H9 (cell line): ENCODE measurements at regions not wholly inside any gene's neighbourhood (a gene's known extent, or its start where the extent isn't known, plus 50 kb on each side); places are given as distances from the start of the nearest gene placed in this dataset.

Source experiments
- DNase-seq: peaks from one replicate; pipeline ENCODE4 v3.0.0-alpha.2; 2017
- H2AFZ ChIP-seq: one replicate; pipeline ENCODE4 v1.6.1; 2013; ENCODE audit warnings: mild to moderate bottlenecking, low read length, control low read depth, moderate library complexity
- H2AK5ac ChIP-seq: 2 replicates; pipeline ENCODE4 v1.6.1; 2013; ENCODE audit warnings: low read length, control low read depth, mixed read lengths; ENCODE audit not compliant: insufficient read length
- H2BK120ac ChIP-seq: one replicate; pipeline ENCODE4 v1.6.1; 2013; ENCODE audit warnings: low read depth, mild to moderate bottlenecking, low read length, control low read depth, inconsistent platforms; ENCODE audit not compliant: poor library complexity, severe bottlenecking
- H2BK12ac ChIP-seq: 2 replicates; pipeline ENCODE4 v1.6.1; 2013; ENCODE audit warnings: low read length, control low read depth, mixed read lengths, low read depth; ENCODE audit not compliant: insufficient read length
- H2BK15ac ChIP-seq: 2 replicates; pipeline ENCODE4 v1.6.1; 2013; ENCODE audit warnings: low read depth, low read length, control low read depth
- H2BK20ac ChIP-seq: one replicate; pipeline ENCODE4 v1.6.1; 2013; ENCODE audit warnings: low read depth, mild to moderate bottlenecking, low read length, control low read depth, inconsistent platforms; ENCODE audit not compliant: poor library complexity, severe bottlenecking
- H2BK5ac ChIP-seq: 2 replicates; pipeline ENCODE4 v1.6.1; 2013; ENCODE audit warnings: low read length, control low read depth, mixed read lengths; ENCODE audit not compliant: insufficient read length
- H3K14ac ChIP-seq: 2 replicates; pipeline ENCODE4 v1.6.1; 2013; ENCODE audit warnings: low read length, control low read depth; ENCODE audit not compliant: insufficient read depth
- H3K18ac ChIP-seq: 2 replicates; pipeline ENCODE4 v1.6.1; 2013; ENCODE audit warnings: low read depth, mild to moderate bottlenecking, mixed read lengths, low read length, control low read depth; ENCODE audit not compliant: insufficient read length
- H3K23ac ChIP-seq: 2 replicates; pipeline ENCODE4 v1.6.1; 2013; ENCODE audit warnings: low read length, control low read depth, mixed read lengths, low read depth; ENCODE audit not compliant: insufficient read length
- H3K23me2 ChIP-seq: 2 replicates; pipeline ENCODE4 v1.6.1; 2013; ENCODE audit warnings: low read depth, mild to moderate bottlenecking, mixed read lengths, low read length, control low read depth; ENCODE audit not compliant: insufficient read length, poor library complexity, severe bottlenecking
- H3K27ac ChIP-seq: 2 replicates; pipeline ENCODE4 v1.5.1; 2013; ENCODE audit warnings: low read length, control low read depth, mixed read lengths, low read depth; ENCODE audit not compliant: insufficient read length
- H3K27me3 ChIP-seq: 2 replicates; pipeline ENCODE4 v1.6.1; 2013; ENCODE audit warnings: low read length, control low read depth, inconsistent platforms; ENCODE audit not compliant: insufficient read depth
- H3K4ac ChIP-seq: 2 replicates; pipeline ENCODE4 v1.6.1; 2013; ENCODE audit warnings: low read depth, mild to moderate bottlenecking, control low read depth, inconsistent platforms, low read length, moderate library complexity
- H3K4me1 ChIP-seq: 2 replicates; pipeline ENCODE4 v1.6.1; 2013; ENCODE audit warnings: low read length, control low read depth, inconsistent platforms; ENCODE audit not compliant: insufficient read depth
- H3K4me2 ChIP-seq: 2 replicates; pipeline ENCODE4 v1.6.1; 2013; ENCODE audit warnings: low read length, control low read depth, mixed read lengths; ENCODE audit not compliant: insufficient read length, insufficient read depth
- H3K56ac ChIP-seq: 2 replicates; pipeline ENCODE4 v1.6.1; 2013; ENCODE audit warnings: low read depth, mild to moderate bottlenecking, mixed read lengths, low read length, control low read depth; ENCODE audit not compliant: insufficient read length
- H3K79me1 ChIP-seq: 2 replicates; pipeline ENCODE4 v1.6.1; 2013; ENCODE audit warnings: low read depth, mild to moderate bottlenecking, moderate library complexity, low read length, control low read depth, inconsistent platforms; ENCODE audit not compliant: insufficient read depth, poor library complexity, severe bottlenecking
- H3K79me2 ChIP-seq: 2 replicates; pipeline ENCODE4 v1.6.1; 2013; ENCODE audit warnings: low read length, control low read depth, inconsistent platforms; ENCODE audit not compliant: insufficient read depth
- H3K9ac ChIP-seq: 2 replicates; pipeline ENCODE4 v1.6.1; 2013; ENCODE audit warnings: low read length, control low read depth, mixed read lengths; ENCODE audit not compliant: insufficient read length; ENCODE audit errors: extremely low read depth
- H3K9me3 ChIP-seq: one replicate; pipeline ENCODE4 v1.6.1; 2013; ENCODE audit warnings: low read depth, low read length, inconsistent platforms; ENCODE audit not compliant: control insufficient read depth
- H3T11ph ChIP-seq: one replicate; pipeline ENCODE4 v1.6.1; 2013; ENCODE audit warnings: mild to moderate bottlenecking, low read length, control low read depth, inconsistent platforms
- H4K20me1 ChIP-seq: one replicate; pipeline ENCODE4 v1.6.1; 2013; ENCODE audit not compliant: control insufficient read depth, insufficient read length, insufficient read depth
- H4K5ac ChIP-seq: 2 replicates; pipeline ENCODE4 v1.6.1; 2013; ENCODE audit warnings: low read depth, mild to moderate bottlenecking, mixed read lengths, low read length, control low read depth; ENCODE audit not compliant: insufficient read length
- H4K8ac ChIP-seq: replicated peaks from 2 replicates; pipeline ENCODE4 v1.6.1; 2013; ENCODE audit warnings: low read length, control low read depth, mixed read lengths, low read depth; ENCODE audit not compliant: insufficient read length
- H4K91ac ChIP-seq: 2 replicates; pipeline ENCODE4 v1.6.1; 2013; ENCODE audit warnings: low read depth, mild to moderate bottlenecking, moderate library complexity, mixed read lengths, low read length, control low read depth; ENCODE audit not compliant: insufficient read length
- H3K27ac Mint-ChIP-seq, 3 experiments: 2 replicates in 2 of 3; 3 replicates in 1 of 3; pipeline ENCODE4 v1.8.0; 2020 to 2021; ENCODE audit warnings: mixed read lengths in 3 of 3, mild to moderate bottlenecking in 1 of 3, moderate library complexity in 1 of 3
- H3K27me3 Mint-ChIP-seq: 2 replicates; pipeline ENCODE4 v1.8.0; 2021; ENCODE audit warnings: low read depth, mild to moderate bottlenecking, moderate library complexity, mixed read lengths
- H3K36me3 Mint-ChIP-seq, 3 experiments: 2 replicates in 2 of 3; 3 replicates in 1 of 3; pipeline ENCODE4 v1.8.0; 2020 to 2021; ENCODE audit warnings: low read depth in 3 of 3, mixed read lengths in 3 of 3; ENCODE audit not compliant: insufficient read depth in 1 of 3
- H3K4me1 Mint-ChIP-seq, 2 experiments: 2 replicates each; pipeline ENCODE4 v1.8.0; 2020; ENCODE audit warnings: mixed read lengths in 2 of 2
- H3K4me3 Mint-ChIP-seq, 2 experiments: 2 replicates in 1 of 2; 3 replicates in 1 of 2; pipeline ENCODE4 v1.8.0; 2020 to 2021; ENCODE audit warnings: mild to moderate bottlenecking in 2 of 2, mixed read lengths in 2 of 2, moderate library complexity in 1 of 2
- H3K9me3 Mint-ChIP-seq, 2 experiments: 2 replicates in 1 of 2; 3 replicates in 1 of 2; pipeline ENCODE4 v1.8.0; 2020; ENCODE audit warnings: mild to moderate bottlenecking in 2 of 2, mixed read lengths in 2 of 2, moderate library complexity in 1 of 2
- WGBS: extraction: QIAGEN DNeasy Blood & Tissue Kit; methylation state at CpG from one replicate; pipeline ENCODE4 v1.1.7; 2013; ENCODE audit warnings: missing lambda C conversion rate, low lambda C conversion rate, mixed read lengths; ENCODE audit not compliant: insufficient read length; ENCODE audit errors: extremely low coverage; 5-methylcytosine and 5-hydroxymethylcytosine counted together
- TF ChIP-seq, protein P1 (sequence below): fragments of 200-600 bp; sonication (generic); conservative IDR thresholded peaks from 3 replicates; pipeline ENCODE4 v1.8.0; 2021; ENCODE audit warnings: antibody characterized with exemption, mild to moderate bottlenecking

DNA sequence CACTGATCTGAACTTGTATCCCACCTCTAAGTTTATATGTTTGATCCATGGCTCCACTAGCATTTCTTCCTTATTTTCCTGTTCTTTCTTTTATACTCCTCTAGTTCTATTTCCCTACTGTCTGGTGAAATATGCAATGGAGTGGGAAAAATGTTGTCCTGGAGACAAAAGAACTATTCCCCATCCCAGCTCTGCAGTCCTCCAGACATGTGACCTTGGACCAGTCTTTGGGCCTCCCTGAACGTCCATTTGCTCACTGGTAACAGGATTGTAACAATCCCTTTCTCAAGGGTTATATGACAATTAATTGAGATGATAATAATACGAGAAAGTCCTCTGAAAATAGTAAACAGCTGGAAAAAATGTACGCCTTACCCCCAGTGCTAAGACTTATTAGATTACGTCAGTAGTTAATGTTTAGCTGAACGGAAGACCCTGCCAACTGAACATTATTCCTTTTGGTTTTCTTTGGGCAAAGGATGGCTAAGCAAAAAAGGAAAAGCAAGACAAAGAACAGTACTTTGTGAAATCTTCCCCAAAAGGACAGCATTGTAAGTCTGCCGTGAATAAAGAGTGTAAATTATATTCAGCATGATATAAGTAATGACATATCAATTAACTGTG lies 302.3 kb upstream of the PPARGC1A start:
- Histone ChIP-seq H3K79me2 (no peaks in the 10 kb centered on the region), H3K79me1 (no peaks in the 10 kb centered on the region), H3K27me3 (no peaks in the 10 kb centered on the region), H2BK15ac (no peak overlapping the region), H3K4me2 (no peak overlapping the region), H2AK5ac (no peak overlapping the region), H3K27ac (no peak overlapping the region), H4K8ac (no peak overlapping the region), H3K14ac (no peak overlapping the region), H3K18ac (no peak overlapping the region), H3K4ac (no peak overlapping the region), H4K20me1 (peaks cover 2% of the 10 kb centered on the region), H2BK12ac (no peak overlapping the region), H2BK20ac (no peak overlapping the region), H3K4me1 (no peaks in the 10 kb centered on the region), H2BK5ac (no peak overlapping the region), H2AFZ (no peak overlapping the region), H4K5ac (no peak overlapping the region), H3T11ph (no peak overlapping the region), H3K23ac (no peak overlapping the region), H4K91ac (no peak overlapping the region), H2BK120ac (no peak overlapping the region), H3K56ac (no peak overlapping the region), H3K9me3 (no peaks in the 10 kb centered on the region), H3K23me2 (no peaks in the 10 kb centered on the region), H3K9ac (no peak overlapping the region)
- WGBS = no CpG with 5 or more reads among the region's 6 CpGs
- TF ChIP-seq, protein P1, sequence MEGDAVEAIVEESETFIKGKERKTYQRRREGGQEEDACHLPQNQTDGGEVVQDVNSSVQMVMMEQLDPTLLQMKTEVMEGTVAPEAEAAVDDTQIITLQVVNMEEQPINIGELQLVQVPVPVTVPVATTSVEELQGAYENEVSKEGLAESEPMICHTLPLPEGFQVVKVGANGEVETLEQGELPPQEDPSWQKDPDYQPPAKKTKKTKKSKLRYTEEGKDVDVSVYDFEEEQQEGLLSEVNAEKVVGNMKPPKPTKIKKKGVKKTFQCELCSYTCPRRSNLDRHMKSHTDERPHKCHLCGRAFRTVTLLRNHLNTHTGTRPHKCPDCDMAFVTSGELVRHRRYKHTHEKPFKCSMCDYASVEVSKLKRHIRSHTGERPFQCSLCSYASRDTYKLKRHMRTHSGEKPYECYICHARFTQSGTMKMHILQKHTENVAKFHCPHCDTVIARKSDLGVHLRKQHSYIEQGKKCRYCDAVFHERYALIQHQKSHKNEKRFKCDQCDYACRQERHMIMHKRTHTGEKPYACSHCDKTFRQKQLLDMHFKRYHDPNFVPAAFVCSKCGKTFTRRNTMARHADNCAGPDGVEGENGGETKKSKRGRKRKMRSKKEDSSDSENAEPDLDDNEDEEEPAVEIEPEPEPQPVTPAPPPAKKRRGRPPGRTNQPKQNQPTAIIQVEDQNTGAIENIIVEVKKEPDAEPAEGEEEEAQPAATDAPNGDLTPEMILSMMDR = no peak
- peaks cover 1% of the 10 kb centered on the region; the same call in 1 of the 2 replicates for H3K27me3 Mint-ChIP-seq
- H3K9me3 Mint-ChIP-seq = no peaks in the 10 kb centered on the region
- H3K4me3 Mint-ChIP-seq = no peak overlapping the region
- 0 out of 4 replicates have a peak, but pooled peaks cover 0 to 2% of the 10 kb centered on the region in 2 experiments for H3K4me1 Mint-ChIP-seq
- DNase-seq = no peak
- no peak overlapping the region for H3K27ac Mint-ChIP-seq
- no peaks in the 10 kb centered on the region for H3K36me3 Mint-ChIP-seq
